WTC11 (cell line): ENCODE measurements at regions not wholly inside any gene's neighbourhood (a gene's known extent, or its start where the extent isn't known, plus 50 kb on each side); places are given as distances from the start of the nearest gene placed in this dataset.
"Not testable (repeated sequence)": the region's sequence is repeated elsewhere in the genome, so short reads cannot be mapped to it uniquely, and the experiment has no call there.

Experiments used
- ATAC-seq: fragments of 200-7000 bp; cut with Tn5 transposase; 2 replicates; pipeline ENCODE4 v1.10.0; 2021; ENCODE audit warnings: mild to moderate bottlenecking, moderate library complexity
- CTCF ChIA-PET: fragments of 300-600 bp; sonication (Branson Sonifier 250); formaldehyde crosslinking; loops from one replicate; lab custom pipeline; 2021; ENCODE audit warnings: antibody characterized with exemption; lab: Charles Lee
- POLR2A ChIA-PET: fragments of 350-600 bp; sonication (Branson Sonifier 250); formaldehyde crosslinking; loops from one replicate; lab custom pipeline; 2021; ENCODE audit warnings: antibody characterized with exemption; lab: Charles Lee
- DNase-seq: peaks from one replicate; pipeline ENCODE4 v3.0.0; 2021; ENCODE audit warnings: low spot score
- H3K27ac Mint-ChIP-seq: 2 replicates; pipeline ENCODE4 v1.8.0; 2021; ENCODE audit warnings: mixed read lengths
- H3K27me3 Mint-ChIP-seq: 2 replicates; pipeline ENCODE4 v1.8.0; 2021; ENCODE audit warnings: low read depth, mild to moderate bottlenecking, moderate library complexity, mixed read lengths
- H3K36me3 Mint-ChIP-seq: 2 replicates; pipeline ENCODE4 v1.8.0; 2021; ENCODE audit warnings: mixed read lengths
- H3K4me1 Mint-ChIP-seq: 2 replicates; pipeline ENCODE4 v1.8.0; 2022; ENCODE audit warnings: mixed read lengths
- H3K4me3 Mint-ChIP-seq: 2 replicates; pipeline ENCODE4 v1.8.0; 2021; ENCODE audit warnings: mild to moderate bottlenecking, moderate library complexity, mixed read lengths
- H3K9me3 Mint-ChIP-seq: 2 replicates; pipeline ENCODE4 v1.8.0; 2021; ENCODE audit warnings: mixed read lengths
- ATF1 ChIP-seq: sonication (generic); formaldehyde crosslinking; IDR thresholded peaks from 2 replicates; pipeline ENCODE4 v1.8.1; 2023; ENCODE audit warnings: mild to moderate bottlenecking, moderate library complexity, missing genetic modification reagents
- CREB1 ChIP-seq: sonication (generic); formaldehyde crosslinking; IDR thresholded peaks from 2 replicates; pipeline ENCODE4 v1.8.0; 2023; ENCODE audit warnings: mild to moderate bottlenecking, missing genetic modification reagents
- ESRRA ChIP-seq: sonication (generic); formaldehyde crosslinking; IDR thresholded peaks from 2 replicates; pipeline ENCODE4 v1.8.1; 2022; ENCODE audit warnings: mild to moderate bottlenecking, missing genetic modification reagents, borderline replicate concordance
- GTF2I ChIP-seq: fragments of 250-450 bp; sonication (Bioruptor Pico); conservative IDR thresholded peaks from 2 replicates; pipeline ENCODE4 v1.4.0; 2021; ENCODE audit warnings: mild to moderate bottlenecking
- HMGA2 ChIP-seq: fragments of 250-450 bp; sonication (Bioruptor Pico); IDR thresholded peaks from 2 replicates; pipeline ENCODE4 v1.4.0; 2021; ENCODE audit warnings: mild to moderate bottlenecking, moderate library complexity
- JUN ChIP-seq: sonication (generic); formaldehyde crosslinking; IDR thresholded peaks from 2 replicates; pipeline ENCODE4 v1.8.0; 2023; ENCODE audit warnings: mild to moderate bottlenecking, missing genetic modification reagents
- TP53 ChIP-seq: sonication (generic); formaldehyde crosslinking; IDR thresholded peaks from 2 replicates; pipeline ENCODE4 v1.8.1; 2023; ENCODE audit warnings: mild to moderate bottlenecking, missing genetic modification reagents
- ZMAT4 ChIP-seq: fragments of 250-450 bp; sonication (Bioruptor Pico); IDR thresholded peaks from 2 replicates; pipeline ENCODE4 v1.9.0; 2021; ENCODE audit warnings: mild to moderate bottlenecking
- ZNF512 ChIP-seq: sonication (generic); formaldehyde crosslinking; IDR thresholded peaks from 2 replicates; pipeline ENCODE4 v1.8.1; 2022; ENCODE audit warnings: missing genetic modification reagents, borderline replicate concordance
- ZSCAN18 ChIP-seq: fragments of 250-450 bp; sonication (Bioruptor Pico); IDR thresholded peaks from 2 replicates; pipeline ENCODE4 v2.1.2; 2022; ENCODE audit warnings: mild to moderate bottlenecking, moderate library complexity
- TF ChIP-seq, protein P1 (sequence below): sonication (generic); formaldehyde crosslinking; IDR thresholded peaks from 2 replicates; pipeline ENCODE4 v1.8.0; 2023; ENCODE audit warnings: missing genetic modification reagents
- TF ChIP-seq, protein P2 (sequence below): fragments of 250-450 bp; sonication (Bioruptor Pico); IDR thresholded peaks from 2 replicates; pipeline ENCODE4 v1.9.0; 2021; ENCODE audit warnings: mild to moderate bottlenecking, borderline replicate concordance
- TF ChIP-seq, protein P3 (sequence below): sonication (generic); formaldehyde crosslinking; IDR thresholded peaks from 2 replicates; pipeline ENCODE4 v1.8.1; 2023; ENCODE audit warnings: mild to moderate bottlenecking, missing genetic modification reagents, moderate library complexity
- TF ChIP-seq, protein P4 (sequence below): sonication (generic); formaldehyde crosslinking; IDR thresholded peaks from 2 replicates; pipeline ENCODE4 v1.8.0; 2023; ENCODE audit warnings: mild to moderate bottlenecking, missing genetic modification reagents
- TF ChIP-seq, protein P5 (sequence below): sonication (generic); formaldehyde crosslinking; conservative IDR thresholded peaks from 2 replicates; pipeline ENCODE4 v1.8.1; 2022; ENCODE audit warnings: mild to moderate bottlenecking, missing genetic modification reagents

- TF ChIP-seq, protein P1, sequence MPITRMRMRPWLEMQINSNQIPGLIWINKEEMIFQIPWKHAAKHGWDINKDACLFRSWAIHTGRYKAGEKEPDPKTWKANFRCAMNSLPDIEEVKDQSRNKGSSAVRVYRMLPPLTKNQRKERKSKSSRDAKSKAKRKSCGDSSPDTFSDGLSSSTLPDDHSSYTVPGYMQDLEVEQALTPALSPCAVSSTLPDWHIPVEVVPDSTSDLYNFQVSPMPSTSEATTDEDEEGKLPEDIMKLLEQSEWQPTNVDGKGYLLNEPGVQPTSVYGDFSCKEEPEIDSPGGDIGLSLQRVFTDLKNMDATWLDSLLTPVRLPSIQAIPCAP (CRISPR knock-in tag): no peak
- no peak for TF ChIP-seq CREB1 (CRISPR knock-in tag)
- TF ChIP-seq, protein P2, sequence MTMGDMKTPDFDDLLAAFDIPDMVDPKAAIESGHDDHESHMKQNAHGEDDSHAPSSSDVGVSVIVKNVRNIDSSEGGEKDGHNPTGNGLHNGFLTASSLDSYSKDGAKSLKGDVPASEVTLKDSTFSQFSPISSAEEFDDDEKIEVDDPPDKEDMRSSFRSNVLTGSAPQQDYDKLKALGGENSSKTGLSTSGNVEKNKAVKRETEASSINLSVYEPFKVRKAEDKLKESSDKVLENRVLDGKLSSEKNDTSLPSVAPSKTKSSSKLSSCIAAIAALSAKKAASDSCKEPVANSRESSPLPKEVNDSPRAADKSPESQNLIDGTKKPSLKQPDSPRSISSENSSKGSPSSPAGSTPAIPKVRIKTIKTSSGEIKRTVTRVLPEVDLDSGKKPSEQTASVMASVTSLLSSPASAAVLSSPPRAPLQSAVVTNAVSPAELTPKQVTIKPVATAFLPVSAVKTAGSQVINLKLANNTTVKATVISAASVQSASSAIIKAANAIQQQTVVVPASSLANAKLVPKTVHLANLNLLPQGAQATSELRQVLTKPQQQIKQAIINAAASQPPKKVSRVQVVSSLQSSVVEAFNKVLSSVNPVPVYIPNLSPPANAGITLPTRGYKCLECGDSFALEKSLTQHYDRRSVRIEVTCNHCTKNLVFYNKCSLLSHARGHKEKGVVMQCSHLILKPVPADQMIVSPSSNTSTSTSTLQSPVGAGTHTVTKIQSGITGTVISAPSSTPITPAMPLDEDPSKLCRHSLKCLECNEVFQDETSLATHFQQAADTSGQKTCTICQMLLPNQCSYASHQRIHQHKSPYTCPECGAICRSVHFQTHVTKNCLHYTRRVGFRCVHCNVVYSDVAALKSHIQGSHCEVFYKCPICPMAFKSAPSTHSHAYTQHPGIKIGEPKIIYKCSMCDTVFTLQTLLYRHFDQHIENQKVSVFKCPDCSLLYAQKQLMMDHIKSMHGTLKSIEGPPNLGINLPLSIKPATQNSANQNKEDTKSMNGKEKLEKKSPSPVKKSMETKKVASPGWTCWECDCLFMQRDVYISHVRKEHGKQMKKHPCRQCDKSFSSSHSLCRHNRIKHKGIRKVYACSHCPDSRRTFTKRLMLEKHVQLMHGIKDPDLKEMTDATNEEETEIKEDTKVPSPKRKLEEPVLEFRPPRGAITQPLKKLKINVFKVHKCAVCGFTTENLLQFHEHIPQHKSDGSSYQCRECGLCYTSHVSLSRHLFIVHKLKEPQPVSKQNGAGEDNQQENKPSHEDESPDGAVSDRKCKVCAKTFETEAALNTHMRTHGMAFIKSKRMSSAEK (CRISPR knock-in tag): no peak
- TF ChIP-seq HMGA2 (CRISPR knock-in tag): no peak
- no peak for TF ChIP-seq TP53 (CRISPR knock-in tag)
- TF ChIP-seq, protein P3, sequence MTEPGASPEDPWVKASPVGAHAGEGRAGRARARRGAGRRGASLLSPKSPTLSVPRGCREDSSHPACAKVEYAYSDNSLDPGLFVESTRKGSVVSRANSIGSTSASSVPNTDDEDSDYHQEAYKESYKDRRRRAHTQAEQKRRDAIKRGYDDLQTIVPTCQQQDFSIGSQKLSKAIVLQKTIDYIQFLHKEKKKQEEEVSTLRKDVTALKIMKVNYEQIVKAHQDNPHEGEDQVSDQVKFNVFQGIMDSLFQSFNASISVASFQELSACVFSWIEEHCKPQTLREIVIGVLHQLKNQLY (CRISPR knock-in tag): no peak
Measured at GRCh38 chr18:28728891-28729290, 552.0 kb upstream of the CDH2 start (continued).

- H3K36me3 Mint-ChIP-seq, H3K27me3 Mint-ChIP-seq, CTCF ChIA-PET, POLR2A ChIA-PET, H3K27ac Mint-ChIP-seq, DNase-seq, ATAC-seq, H3K4me1 Mint-ChIP-seq, H3K9me3 Mint-ChIP-seq, H3K4me3 Mint-ChIP-seq: not testable (repeated sequence)
Measured at GRCh38 chr18:28727189-28727588, 550.3 kb upstream of the CDH2 start.

GRCh38 chr18:28725876-28726275 is 548.9 kb upstream of the CDH2 start:
- ATAC-seq (no peak), DNase-seq (no peak)
- Mint-ChIP-seq H3K4me1 (no peaks in the 10 kb centered on the region), H3K4me3 (no peak overlapping the region), H3K36me3 (0 out of 2 replicates have a peak, but pooled peaks cover 3% of the 10 kb centered on the region), H3K27me3 (no peaks in the 10 kb centered on the region), H3K27ac (no peak overlapping the region), H3K9me3 (peaks cover 16% of the 10 kb centered on the region)
- TF ChIP-seq ZNF512 (CRISPR knock-in tag): no peak
- TF ChIP-seq, protein P4, sequence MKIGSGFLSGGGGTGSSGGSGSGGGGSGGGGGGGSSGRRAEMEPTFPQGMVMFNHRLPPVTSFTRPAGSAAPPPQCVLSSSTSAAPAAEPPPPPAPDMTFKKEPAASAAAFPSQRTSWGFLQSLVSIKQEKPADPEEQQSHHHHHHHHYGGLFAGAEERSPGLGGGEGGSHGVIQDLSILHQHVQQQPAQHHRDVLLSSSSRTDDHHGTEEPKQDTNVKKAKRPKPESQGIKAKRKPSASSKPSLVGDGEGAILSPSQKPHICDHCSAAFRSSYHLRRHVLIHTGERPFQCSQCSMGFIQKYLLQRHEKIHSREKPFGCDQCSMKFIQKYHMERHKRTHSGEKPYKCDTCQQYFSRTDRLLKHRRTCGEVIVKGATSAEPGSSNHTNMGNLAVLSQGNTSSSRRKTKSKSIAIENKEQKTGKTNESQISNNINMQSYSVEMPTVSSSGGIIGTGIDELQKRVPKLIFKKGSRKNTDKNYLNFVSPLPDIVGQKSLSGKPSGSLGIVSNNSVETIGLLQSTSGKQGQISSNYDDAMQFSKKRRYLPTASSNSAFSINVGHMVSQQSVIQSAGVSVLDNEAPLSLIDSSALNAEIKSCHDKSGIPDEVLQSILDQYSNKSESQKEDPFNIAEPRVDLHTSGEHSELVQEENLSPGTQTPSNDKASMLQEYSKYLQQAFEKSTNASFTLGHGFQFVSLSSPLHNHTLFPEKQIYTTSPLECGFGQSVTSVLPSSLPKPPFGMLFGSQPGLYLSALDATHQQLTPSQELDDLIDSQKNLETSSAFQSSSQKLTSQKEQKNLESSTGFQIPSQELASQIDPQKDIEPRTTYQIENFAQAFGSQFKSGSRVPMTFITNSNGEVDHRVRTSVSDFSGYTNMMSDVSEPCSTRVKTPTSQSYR (CRISPR knock-in tag): no peak
- TF ChIP-seq ZMAT4: no peak
- TF ChIP-seq JUN: no peak
- TF ChIP-seq ATF1: no peak
- TF ChIP-seq ESRRA (CRISPR knock-in tag): no peak
- no peak for TF ChIP-seq ZSCAN18 (CRISPR knock-in tag)
- no peak for TF ChIP-seq GTF2I (CRISPR knock-in tag)
- TF ChIP-seq, protein P5, sequence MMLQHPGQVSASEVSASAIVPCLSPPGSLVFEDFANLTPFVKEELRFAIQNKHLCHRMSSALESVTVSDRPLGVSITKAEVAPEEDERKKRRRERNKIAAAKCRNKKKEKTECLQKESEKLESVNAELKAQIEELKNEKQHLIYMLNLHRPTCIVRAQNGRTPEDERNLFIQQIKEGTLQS (CRISPR knock-in tag): no peak
- ChIA-PET CTCF (no interaction called here), POLR2A (no interaction called here)
